Lower leg skin (tissue), 4 donors: ENCODE measurements at regions not wholly inside any gene's neighbourhood (a gene's known extent, or its start where the extent isn't known, plus 50 kb on each side); places are given as distances from the start of the nearest gene placed in this dataset.

Source experiments
- DNase-seq, 2 donors: peaks; one replicate each; pipeline ENCODE4 v3.0.0-alpha.2; 2019; ENCODE audit warnings: low spot score in 2 of 2
- H3K4me3 ChIP-seq: fragments of 200-600 bp; sonication (generic); 2 replicates; pipeline ENCODE4 v1.5.1; 2017; ENCODE audit warnings: mild to moderate bottlenecking, low read depth; ENCODE audit not compliant: poor library complexity, severe bottlenecking
- POLR2A ChIP-seq, 2 donors: fragments of 450-650 bp; IDR thresholded peaks; one replicate each; pipeline ENCODE4 v1.6.1; 2016 to 2017; ENCODE audit warnings: antibody characterized with exemption in 2 of 2, mild to moderate bottlenecking in 1 of 2, moderate library complexity in 1 of 2
- WGBS, 2 donors: methylation state at CpG; one replicate each; pipeline ENCODE4 v1.1.5; 2018; 5-methylcytosine and 5-hydroxymethylcytosine counted together
- intact Hi-C: fragments of 100-400 bp; cut with DNase I; formaldehyde crosslinking; loops from one replicate; pipeline ENCODE4 v1.15.0; 2023; ENCODE audit warnings: low total_unique reads
- TF ChIP-seq, protein P1 (sequence below), 3 donors: fragments of 450-650 bp; IDR thresholded peaks; one replicate each; pipeline ENCODE4 v1.5.1; 2016; ENCODE audit warnings: antibody characterized with exemption in 3 of 3, mild to moderate bottlenecking in 3 of 3, moderate library complexity in 2 of 3

DNA sequence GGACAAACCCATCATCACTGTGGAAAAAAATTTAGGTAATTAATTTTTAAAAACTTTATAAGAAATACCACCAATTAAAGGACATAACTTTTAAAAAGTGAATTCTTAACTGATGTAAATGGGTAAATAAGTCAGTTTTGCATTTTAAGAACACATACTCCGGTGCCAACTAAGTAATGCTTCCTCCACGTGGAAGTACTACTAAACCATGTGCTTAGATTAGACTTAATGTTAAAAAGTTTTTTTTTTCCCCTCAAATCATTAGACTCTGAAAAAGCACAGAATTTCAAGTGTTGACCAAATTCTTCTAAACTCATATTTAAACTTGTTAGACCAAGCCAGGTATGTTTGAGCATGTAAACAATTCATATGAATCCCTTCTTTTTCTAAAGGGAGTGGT, 242.0 kb downstream of the NFKBIZ start:
- no peak overlapping the region for H3K4me3 ChIP-seq
- 87 to 90% methylated on average over 2 of the region's 2 CpGs for WGBS, 2 donors
- intact Hi-C loops, result no loop called here
- no peak for DNase-seq
- no peak for TF ChIP-seq POLR2A (IDR thresholded peaks at IDR 0.05)
- TF ChIP-seq, protein P1, sequence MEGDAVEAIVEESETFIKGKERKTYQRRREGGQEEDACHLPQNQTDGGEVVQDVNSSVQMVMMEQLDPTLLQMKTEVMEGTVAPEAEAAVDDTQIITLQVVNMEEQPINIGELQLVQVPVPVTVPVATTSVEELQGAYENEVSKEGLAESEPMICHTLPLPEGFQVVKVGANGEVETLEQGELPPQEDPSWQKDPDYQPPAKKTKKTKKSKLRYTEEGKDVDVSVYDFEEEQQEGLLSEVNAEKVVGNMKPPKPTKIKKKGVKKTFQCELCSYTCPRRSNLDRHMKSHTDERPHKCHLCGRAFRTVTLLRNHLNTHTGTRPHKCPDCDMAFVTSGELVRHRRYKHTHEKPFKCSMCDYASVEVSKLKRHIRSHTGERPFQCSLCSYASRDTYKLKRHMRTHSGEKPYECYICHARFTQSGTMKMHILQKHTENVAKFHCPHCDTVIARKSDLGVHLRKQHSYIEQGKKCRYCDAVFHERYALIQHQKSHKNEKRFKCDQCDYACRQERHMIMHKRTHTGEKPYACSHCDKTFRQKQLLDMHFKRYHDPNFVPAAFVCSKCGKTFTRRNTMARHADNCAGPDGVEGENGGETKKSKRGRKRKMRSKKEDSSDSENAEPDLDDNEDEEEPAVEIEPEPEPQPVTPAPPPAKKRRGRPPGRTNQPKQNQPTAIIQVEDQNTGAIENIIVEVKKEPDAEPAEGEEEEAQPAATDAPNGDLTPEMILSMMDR (IDR thresholded peaks at IDR 0.05), result no peak

DNA sequence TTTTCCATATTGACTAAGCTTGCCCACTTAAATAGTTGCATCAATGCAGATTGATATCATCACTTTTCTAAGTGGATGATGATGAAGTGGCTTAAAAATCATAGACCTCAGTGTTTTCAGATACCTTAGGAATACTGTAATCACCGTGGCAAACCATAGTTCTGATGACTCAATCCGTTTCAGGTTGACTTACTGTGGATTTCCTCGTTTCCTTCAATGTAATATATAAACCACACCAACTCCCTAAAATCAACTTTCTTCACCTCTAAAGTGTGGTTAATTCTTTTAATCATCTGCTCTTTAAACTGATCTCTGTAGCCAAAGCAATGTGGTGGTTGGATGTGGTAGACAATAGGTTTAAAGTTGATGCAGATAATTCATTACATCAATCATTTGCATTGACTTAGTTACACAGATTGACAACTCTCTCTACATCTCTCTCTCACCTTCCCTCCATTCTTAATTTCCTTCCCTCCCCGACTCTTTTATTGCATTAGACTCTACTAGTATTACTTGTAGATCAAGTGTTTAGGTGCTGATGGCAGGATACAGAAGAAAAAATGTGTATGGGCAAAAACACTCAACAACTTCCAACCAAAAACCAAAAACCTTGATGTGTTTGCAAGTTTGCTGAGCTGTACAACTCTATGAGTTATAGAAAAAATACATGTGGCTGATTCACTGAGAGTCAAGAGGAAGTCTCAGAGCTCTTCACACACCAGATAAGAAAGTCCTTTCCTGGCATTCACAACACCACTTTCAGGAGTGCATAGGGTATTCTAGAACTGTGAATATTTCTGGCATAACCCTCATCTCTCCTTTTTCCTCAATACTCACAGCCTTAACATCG, 243.5 kb downstream of the NFKBIZ start:
- H3K4me3 ChIP-seq, result no peak overlapping the region
- TF ChIP-seq, protein P1 (IDR thresholded peaks at IDR 0.05), result no peak
- no peak for TF ChIP-seq POLR2A (IDR thresholded peaks at IDR 0.05)
- WGBS, 2 donors, result 75 to 77% methylated on average over 5 of the region's 5 CpGs
- intact Hi-C loops, result no loop called here
- no peak for DNase-seq

DNA sequence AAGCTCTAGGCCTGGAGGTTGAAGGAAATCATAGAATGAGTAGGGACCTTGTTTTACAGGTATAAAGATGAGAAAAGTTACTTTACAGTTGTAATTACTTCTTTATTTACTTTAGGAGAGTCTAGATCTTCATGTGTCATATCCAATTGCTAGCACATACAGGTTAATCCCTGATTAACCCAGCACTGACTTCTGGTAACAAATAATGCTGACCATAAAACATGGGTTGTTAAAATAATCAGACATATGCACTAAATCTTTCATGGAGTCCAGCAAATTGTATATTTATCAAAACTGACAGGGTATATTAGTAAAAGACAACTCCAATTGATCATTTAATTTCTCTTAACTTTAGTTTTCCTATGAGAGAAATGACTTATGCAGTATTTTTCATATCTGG, 245.2 kb downstream of the NFKBIZ start:
- H3K4me3 ChIP-seq, result no peak overlapping the region
- no peak for TF ChIP-seq POLR2A (IDR thresholded peaks at IDR 0.05)
- TF ChIP-seq, protein P1 (IDR thresholded peaks at IDR 0.05), result no peak
- DNase-seq, result no peak
- intact Hi-C loops, result no loop called here

DNA sequence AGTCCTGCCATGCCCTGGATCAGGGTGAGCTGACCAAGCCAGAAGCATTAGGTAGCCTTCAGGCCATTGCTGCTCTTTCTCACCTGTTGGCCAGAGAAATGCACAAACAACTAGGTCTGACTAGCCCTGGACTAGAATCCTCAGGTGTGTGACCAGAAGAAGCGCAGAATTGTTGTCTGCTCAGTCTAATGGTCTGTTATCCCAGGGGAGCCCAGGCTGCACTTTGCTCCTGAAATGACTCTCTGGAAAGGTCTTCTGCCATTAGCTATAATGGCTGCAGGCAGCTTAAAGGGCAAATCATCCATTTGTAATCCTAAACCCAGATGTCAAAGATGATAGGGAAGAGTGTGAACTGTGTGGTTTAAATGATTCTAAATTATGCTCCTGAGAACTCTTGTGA, 246.1 kb downstream of the NFKBIZ start:
- no peak for TF ChIP-seq POLR2A (IDR thresholded peaks at IDR 0.05)
- 100% methylated on average over 1 of the region's 1 CpG for WGBS, 2 donors
- intact Hi-C loops, result no loop called here

DNA sequence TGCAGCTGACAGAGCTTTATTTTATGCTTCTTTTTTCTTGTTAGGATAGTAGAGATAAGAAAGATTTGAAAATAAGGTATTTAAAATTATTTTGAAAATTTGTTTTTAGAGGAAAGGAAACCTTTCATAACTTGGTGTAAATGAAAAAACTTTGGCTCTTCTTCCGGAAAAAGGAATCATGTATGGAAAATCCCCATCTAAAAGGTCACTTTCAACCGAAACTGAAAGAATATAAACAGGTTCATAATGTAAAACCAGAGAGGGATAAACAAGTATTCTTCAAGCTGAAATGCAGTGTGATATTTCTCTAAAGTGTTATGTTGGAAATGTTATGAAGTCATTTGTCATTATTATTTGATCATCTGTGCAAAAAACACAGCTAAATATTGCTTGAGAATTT, 246.8 kb downstream of the NFKBIZ start:
- WGBS, 2 donors, result 61 to 66% methylated on average over 2 of the region's 2 CpGs
- no peak for DNase-seq
- intact Hi-C loops, result no loop called here
- TF ChIP-seq, protein P1 (IDR thresholded peaks at IDR 0.05), result no peak
- no peak for TF ChIP-seq POLR2A (IDR thresholded peaks at IDR 0.05)
- no peak overlapping the region for H3K4me3 ChIP-seq

More for the DNA sequence above, 246.1 kb downstream of the NFKBIZ start:
- no peak overlapping the region for H3K4me3 ChIP-seq
- DNase-seq, result no peak

DNA sequence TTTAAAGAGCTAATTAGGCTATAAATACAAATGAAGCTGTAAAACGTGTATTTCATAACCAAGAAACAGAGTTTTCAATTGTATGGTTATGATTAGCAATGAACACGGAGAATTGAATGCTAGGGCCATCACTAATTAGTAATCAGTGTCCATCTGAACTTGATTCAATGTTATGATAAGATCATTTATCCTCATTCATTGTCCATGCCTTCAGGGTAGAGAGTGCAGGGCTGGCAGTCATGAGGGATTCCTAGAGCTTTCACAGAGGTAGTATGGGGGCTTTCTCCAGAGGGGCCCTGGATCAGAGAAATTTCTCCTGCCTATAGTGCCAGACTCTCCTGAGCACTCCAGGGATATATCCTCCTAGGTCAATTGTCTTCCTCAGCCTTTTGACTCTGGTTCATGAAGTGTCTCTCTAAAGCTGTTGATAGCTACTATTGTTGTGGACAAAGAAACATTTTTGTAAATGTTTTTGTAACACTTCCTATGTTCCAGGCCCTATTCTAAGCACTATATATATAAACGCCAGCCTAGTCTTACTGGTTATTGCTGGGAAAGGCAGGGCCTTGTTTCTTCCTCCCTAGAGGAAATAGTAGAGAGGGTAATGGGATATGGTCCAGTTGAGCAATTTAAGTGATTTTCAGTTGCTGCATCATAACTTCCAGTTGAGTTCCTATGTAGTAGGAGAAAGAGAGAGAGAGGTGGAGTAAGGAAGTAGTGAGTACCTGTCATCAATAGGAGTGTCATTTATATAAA, 249.0 kb downstream of the NFKBIZ start:
- intact Hi-C loops, result no loop called here
- TF ChIP-seq POLR2A (IDR thresholded peaks at IDR 0.05), result no peak
- TF ChIP-seq, protein P1 (IDR thresholded peaks at IDR 0.05), result no peak
- 76 to 77% methylated on average over 3 of the region's 3 CpGs for WGBS, 2 donors
- H3K4me3 ChIP-seq, result no peak overlapping the region
- no peak for DNase-seq
